Keratinocyte (primary cell): ENCODE measurements at regions not wholly inside any gene's neighbourhood (a gene's known extent, or its start where the extent isn't known, plus 50 kb on each side); places are given as distances from the start of the nearest gene placed in this dataset.
"Not testable (repeated sequence)": the region's sequence is repeated elsewhere in the genome, so short reads cannot be mapped to it uniquely, and the experiment has no call there.

Experiments used
- DNase-seq: peaks from one replicate; pipeline ENCODE4 v3.0.0-alpha.2; 2011; ENCODE audit warnings: low read depth, missing footprints, low spot score
- FAIRE-seq: peaks from 2 replicates; lab custom pipeline; 2011; peaks lifted over from hg19 to GRCh38; lab: Jason Lieb, UNC
- H2AFZ ChIP-seq: 2 replicates; pipeline ENCODE4 v1.6.0; 2012; ENCODE audit warnings: low read length, control low read depth, inconsistent platforms; ENCODE audit not compliant: control insufficient read depth
- H3K27ac ChIP-seq: 2 replicates; pipeline ENCODE4 v1.5.1; 2011; ENCODE audit warnings: low read length; ENCODE audit not compliant: control insufficient read depth, insufficient read depth
- H3K27me3 ChIP-seq: 3 replicates; pipeline ENCODE4 v1.6.0; 2011; ENCODE audit warnings: low read length; ENCODE audit not compliant: control insufficient read depth, insufficient read depth; ENCODE audit errors: extremely low read depth
- H3K36me3 ChIP-seq, 2 experiments: 2 replicates in 1 of 2; 3 replicates in 1 of 2; pipeline ENCODE4 v1.5.1; 2011; ENCODE audit warnings: low read length in 2 of 2, mild to moderate bottlenecking in 1 of 2; ENCODE audit not compliant: control insufficient read depth in 2 of 2, insufficient read depth in 2 of 2; ENCODE audit errors: extremely low read depth in 1 of 2
- H3K4me1 ChIP-seq: 3 replicates; pipeline ENCODE4 v1.5.1; 2011; ENCODE audit warnings: low read length; ENCODE audit not compliant: control insufficient read depth, insufficient read depth; ENCODE audit errors: extremely low read depth
- H3K4me2 ChIP-seq: 3 replicates; pipeline ENCODE4 v1.6.0; 2011; ENCODE audit warnings: low read depth, low read length; ENCODE audit not compliant: control insufficient read depth, insufficient read depth; ENCODE audit errors: extremely low read depth
- H3K4me3 ChIP-seq, 3 experiments: fragments of 200-600 bp in 1 of 3; sonication (generic) in 1 of 3; 2 replicates in 2 of 3; 3 replicates in 1 of 3; pipeline ENCODE4 v1.5.1; 2011 to 2016; ENCODE audit warnings: low read length in 3 of 3, mild to moderate bottlenecking in 3 of 3, control low read depth in 2 of 3, inconsistent platforms in 1 of 3, low read depth in 1 of 3, mixed read lengths in 1 of 3, mixed run types in 1 of 3, moderate library complexity in 1 of 3; ENCODE audit not compliant: control insufficient read depth in 2 of 3, insufficient read depth in 2 of 3; ENCODE audit errors: extremely low read depth in 1 of 3
- H3K79me2 ChIP-seq: 2 replicates; pipeline ENCODE4 v1.6.0; 2012; ENCODE audit warnings: low read length; ENCODE audit not compliant: control insufficient read depth, insufficient read depth
- H3K9ac ChIP-seq: 3 replicates; pipeline ENCODE4 v1.6.0; 2011; ENCODE audit warnings: low read length; ENCODE audit not compliant: control insufficient read depth, insufficient read depth; ENCODE audit errors: extremely low read depth
- H3K9me1 ChIP-seq: 3 replicates; pipeline ENCODE4 v1.6.0; 2011; ENCODE audit warnings: low read length; ENCODE audit not compliant: control insufficient read depth, insufficient read depth; ENCODE audit errors: extremely low read depth
- H3K9me3 ChIP-seq: 2 replicates; pipeline ENCODE4 v1.5.1; 2012; ENCODE audit warnings: low read depth, low read length; ENCODE audit not compliant: control insufficient read depth
- H4K20me1 ChIP-seq: 3 replicates; pipeline ENCODE4 v1.6.0; 2011; ENCODE audit warnings: low read length; ENCODE audit not compliant: control insufficient read depth, insufficient read depth; ENCODE audit errors: extremely low read depth
- dilution Hi-C: fragments of 300-500 bp; cut with MboI; formaldehyde crosslinking; loops from one replicate; pipeline ENCODE4 v1.7.0; 2020; ENCODE audit warnings: low sequenced_read_pairs; ENCODE audit not compliant: extremely low pct_ligation_motif_present

GRCh38 chr1:149349448-149349847 is 125.4 kb upstream of the NBPF19 start:
- H3K27ac ChIP-seq, H3K9me1 ChIP-seq, FAIRE-seq, dilution Hi-C loops, H3K9ac ChIP-seq, H3K9me3 ChIP-seq, DNase-seq, H4K20me1 ChIP-seq, H3K79me2 ChIP-seq, H2AFZ ChIP-seq, H3K4me2 ChIP-seq, H3K4me3 ChIP-seq, H3K27me3 ChIP-seq, H3K4me1 ChIP-seq, H3K36me3 ChIP-seq: not testable (repeated sequence)

GRCh38 chr1:149352205-149352604 is 122.6 kb upstream of the NBPF19 start:
- H3K4me1 ChIP-seq, FAIRE-seq, dilution Hi-C loops: not testable (repeated sequence)

GRCh38 chr1:149354579-149354978 is 120.3 kb upstream of the NBPF19 start:
- H3K9me3 ChIP-seq, H3K36me3 ChIP-seq, H3K27me3 ChIP-seq, H3K4me1 ChIP-seq, FAIRE-seq, dilution Hi-C loops, H4K20me1 ChIP-seq, H3K27ac ChIP-seq, DNase-seq, H2AFZ ChIP-seq, H3K4me2 ChIP-seq, H3K4me3 ChIP-seq, H3K79me2 ChIP-seq, H3K9ac ChIP-seq, H3K9me1 ChIP-seq: not testable (repeated sequence)

More at GRCh38 chr1:149352205-149352604, 122.6 kb upstream of the NBPF19 start:
- H3K9me3 ChIP-seq, H2AFZ ChIP-seq, H3K4me3 ChIP-seq, H3K36me3 ChIP-seq, H3K79me2 ChIP-seq, H4K20me1 ChIP-seq, H3K4me2 ChIP-seq, H3K9ac ChIP-seq, H3K27me3 ChIP-seq, H3K9me1 ChIP-seq, DNase-seq, H3K27ac ChIP-seq: not testable (repeated sequence)

GRCh38 chr1:149355748-149356147 is 119.1 kb upstream of the NBPF19 start:
- H4K20me1 ChIP-seq, H3K4me3 ChIP-seq, H3K9ac ChIP-seq, H3K79me2 ChIP-seq, H3K9me3 ChIP-seq, H3K4me2 ChIP-seq, H3K27me3 ChIP-seq, FAIRE-seq, H3K4me1 ChIP-seq, H3K36me3 ChIP-seq, H2AFZ ChIP-seq, dilution Hi-C loops, H3K27ac ChIP-seq, DNase-seq, H3K9me1 ChIP-seq: not testable (repeated sequence)

- H3K9ac ChIP-seq, dilution Hi-C loops, H3K4me1 ChIP-seq, H3K4me3 ChIP-seq, FAIRE-seq, H2AFZ ChIP-seq, H4K20me1 ChIP-seq, H3K9me3 ChIP-seq, H3K36me3 ChIP-seq, H3K9me1 ChIP-seq, H3K27me3 ChIP-seq, DNase-seq, H3K79me2 ChIP-seq, H3K4me2 ChIP-seq, H3K27ac ChIP-seq: not testable (repeated sequence)
Observed at GRCh38 chr1:149356152-149356551, 118.7 kb upstream of the NBPF19 start.
